H1 (cell line): ENCODE measurements at regions not wholly inside any gene's neighbourhood (a gene's known extent, or its start where the extent isn't known, plus 50 kb on each side); places are given as distances from the start of the nearest gene placed in this dataset.

Source experiments
- EP300 ChIP-seq, 2 experiments: IDR thresholded peaks; 1 replicate in 1 of 2; 2 replicates in 1 of 2; pipeline ENCODE4 v1.6.1; 2011 to 2012; ENCODE audit warnings: low read depth in 2 of 2, low read length in 2 of 2, mild to moderate bottlenecking in 2 of 2, borderline replicate concordance in 1 of 2, inconsistent platforms in 1 of 2, moderate library complexity in 1 of 2
- POLR2A ChIP-seq, 2 experiments: IDR thresholded peaks; 1 replicate in 1 of 2; 2 replicates in 1 of 2; pipeline ENCODE4 v1.6.1; 2011; ENCODE audit warnings: low read depth in 2 of 2, low read length in 2 of 2, mild to moderate bottlenecking in 2 of 2; ENCODE audit errors: control extremely low read depth in 1 of 2
- POLR2AphosphoS5 ChIP-seq: IDR thresholded peaks from 2 replicates; pipeline ENCODE4 v1.6.1; 2011; ENCODE audit warnings: low read depth, low read length
- RAD21 ChIP-seq, 2 experiments: IDR thresholded peaks in 1 of 2; conservative IDR thresholded peaks in 1 of 2; 2 replicates each; pipeline ENCODE4 v1.6.1; 2011; ENCODE audit warnings: low read depth in 2 of 2, low read length in 2 of 2, improper control_type of control experiment in 1 of 2, inconsistent platforms in 1 of 2, mild to moderate bottlenecking in 1 of 2, moderate library complexity in 1 of 2
- SIN3A ChIP-seq, 2 experiments: IDR thresholded peaks in 1 of 2; conservative IDR thresholded peaks in 1 of 2; 2 replicates each; pipeline ENCODE4 v1.6.1; 2011 to 2012; ENCODE audit warnings: low read length in 2 of 2, improper control_type of control experiment in 1 of 2, low read depth in 1 of 2, mild to moderate bottlenecking in 1 of 2
- SP1 ChIP-seq: IDR thresholded peaks from 2 replicates; pipeline ENCODE4 v1.6.1; 2011; ENCODE audit warnings: low read depth, low read length
- SP4 ChIP-seq: IDR thresholded peaks from 2 replicates; pipeline ENCODE4 v1.6.1; 2012; ENCODE audit warnings: low read length, inconsistent platforms
- TEAD4 ChIP-seq: IDR thresholded peaks from 2 replicates; pipeline ENCODE4 v1.6.1; 2012; ENCODE audit warnings: low read depth, low read length, inconsistent platforms, mixed read lengths
- TF ChIP-seq, protein P1 (sequence below), 3 experiments: IDR thresholded peaks; 1 replicate in 2 of 3; 2 replicates in 1 of 3; pipeline versions ENCODE4 v1.5.1 to v1.6.1; 2011; ENCODE audit warnings: low read length in 3 of 3, mild to moderate bottlenecking in 3 of 3, inconsistent platforms in 2 of 3, low read depth in 1 of 3, moderate library complexity in 1 of 3; ENCODE audit not compliant: insufficient read depth in 1 of 3; ENCODE audit errors: control extremely low read depth in 1 of 3
- TF ChIP-seq, protein P2 (sequence below): IDR thresholded peaks from 2 replicates; pipeline ENCODE4 v1.6.1; 2011; ENCODE audit warnings: low read depth, mild to moderate bottlenecking, low read length; ENCODE audit not compliant: insufficient read depth

DNA sequence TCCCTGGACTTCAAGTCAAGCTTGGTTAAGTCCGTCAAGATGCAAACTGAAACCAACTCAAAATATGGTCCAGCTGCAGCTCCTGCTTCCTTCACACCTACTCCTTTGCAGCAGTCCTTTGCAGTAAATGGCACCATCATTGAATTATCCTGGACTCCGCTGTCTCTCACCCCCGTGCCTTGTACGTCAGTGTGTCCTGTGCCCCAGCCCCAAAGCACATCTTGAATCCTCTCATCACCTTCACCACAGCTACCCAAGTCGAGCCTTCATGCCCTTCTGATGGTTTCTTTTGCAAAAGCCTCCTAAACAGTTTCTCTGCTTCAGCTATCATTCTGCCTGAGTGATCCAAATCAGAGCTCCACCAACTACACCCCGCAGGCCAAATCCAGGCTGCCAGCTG lies 88.4 kb upstream of the LEP start:
- TF ChIP-seq SIN3A (conservative IDR thresholded peaks at IDR 0.05 in 1 of 2, IDR thresholded peaks at IDR 0.05 in 1 of 2; ENCODE audit: low read depth in 1 of 2, low read length in 2 of 2) (no peak), SP4 (no peak), TEAD4 (no peak), POLR2AphosphoS5 (no peak), POLR2A (IDR thresholded peaks at IDR 0.05; ENCODE audit: control extremely low read depth in 1 of 2, low read depth in 2 of 2, low read length in 2 of 2) (no peak), EP300 (IDR thresholded peaks at IDR 0.05; ENCODE audit: borderline replicate concordance in 1 of 2, low read depth in 2 of 2, low read length in 2 of 2) (no peak), SP1 (no peak), RAD21 (IDR thresholded peaks at IDR 0.05 in 1 of 2, conservative IDR thresholded peaks at IDR 0.05 in 1 of 2; ENCODE audit: low read depth in 2 of 2, low read length in 2 of 2) (no peak)
- TF ChIP-seq, protein P1, sequence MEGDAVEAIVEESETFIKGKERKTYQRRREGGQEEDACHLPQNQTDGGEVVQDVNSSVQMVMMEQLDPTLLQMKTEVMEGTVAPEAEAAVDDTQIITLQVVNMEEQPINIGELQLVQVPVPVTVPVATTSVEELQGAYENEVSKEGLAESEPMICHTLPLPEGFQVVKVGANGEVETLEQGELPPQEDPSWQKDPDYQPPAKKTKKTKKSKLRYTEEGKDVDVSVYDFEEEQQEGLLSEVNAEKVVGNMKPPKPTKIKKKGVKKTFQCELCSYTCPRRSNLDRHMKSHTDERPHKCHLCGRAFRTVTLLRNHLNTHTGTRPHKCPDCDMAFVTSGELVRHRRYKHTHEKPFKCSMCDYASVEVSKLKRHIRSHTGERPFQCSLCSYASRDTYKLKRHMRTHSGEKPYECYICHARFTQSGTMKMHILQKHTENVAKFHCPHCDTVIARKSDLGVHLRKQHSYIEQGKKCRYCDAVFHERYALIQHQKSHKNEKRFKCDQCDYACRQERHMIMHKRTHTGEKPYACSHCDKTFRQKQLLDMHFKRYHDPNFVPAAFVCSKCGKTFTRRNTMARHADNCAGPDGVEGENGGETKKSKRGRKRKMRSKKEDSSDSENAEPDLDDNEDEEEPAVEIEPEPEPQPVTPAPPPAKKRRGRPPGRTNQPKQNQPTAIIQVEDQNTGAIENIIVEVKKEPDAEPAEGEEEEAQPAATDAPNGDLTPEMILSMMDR (IDR thresholded peaks at IDR 0.05; ENCODE audit: control extremely low read depth in 1 of 3, insufficient read depth in 1 of 3, low read depth in 1 of 3, low read length in 3 of 3), result no peak
- TF ChIP-seq, protein P2, sequence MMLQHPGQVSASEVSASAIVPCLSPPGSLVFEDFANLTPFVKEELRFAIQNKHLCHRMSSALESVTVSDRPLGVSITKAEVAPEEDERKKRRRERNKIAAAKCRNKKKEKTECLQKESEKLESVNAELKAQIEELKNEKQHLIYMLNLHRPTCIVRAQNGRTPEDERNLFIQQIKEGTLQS, result no peak
